D721Med (cell line): ENCODE measurements at regions not wholly inside any gene's neighbourhood (a gene's known extent, or its start where the extent isn't known, plus 50 kb on each side); places are given as distances from the start of the nearest gene placed in this dataset.
"Not testable (repeated sequence)": the region's sequence is repeated elsewhere in the genome, so short reads cannot be mapped to it uniquely, and the experiment has no call there.

Source experiments
- DNase-seq: peaks from one replicate; pipeline ENCODE4 v3.0.0; 2011; ENCODE audit warnings: low spot score; ENCODE audit not compliant: insufficient read length
- FAIRE-seq: peaks from 2 replicates; lab custom pipeline; 2011; peaks lifted over from hg19 to GRCh38; lab: Jason Lieb, UNC
- TF ChIP-seq, protein P1 (sequence below): IDR thresholded peaks from 2 replicates; pipeline ENCODE4 v1.5.1; 2012; ENCODE audit warnings: mild to moderate bottlenecking, control low read depth; ENCODE audit not compliant: insufficient read depth; ENCODE audit errors: missing control alignments

DNA sequence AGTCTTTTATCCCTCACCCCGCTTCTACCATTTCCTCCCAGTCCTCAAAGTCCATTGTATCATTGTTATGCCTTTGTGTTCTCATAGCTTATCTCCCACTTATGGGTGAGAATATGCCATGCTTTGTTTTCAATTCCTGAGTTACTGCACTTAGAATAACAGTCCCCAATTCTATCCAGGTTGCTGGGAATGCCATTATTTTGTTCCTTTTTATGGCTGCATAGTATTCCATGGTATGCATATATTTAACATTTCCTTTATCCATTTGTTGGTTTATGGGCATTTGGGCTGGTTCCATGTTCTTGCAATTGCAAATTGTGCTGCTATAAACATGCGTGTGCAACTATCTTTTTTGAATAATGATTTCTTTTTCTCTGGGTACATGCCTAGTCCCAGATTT is 114.9 kb downstream of the VPREB1 start:
- FAIRE-seq (no peak), DNase-seq (no peak)
- TF ChIP-seq, protein P1, sequence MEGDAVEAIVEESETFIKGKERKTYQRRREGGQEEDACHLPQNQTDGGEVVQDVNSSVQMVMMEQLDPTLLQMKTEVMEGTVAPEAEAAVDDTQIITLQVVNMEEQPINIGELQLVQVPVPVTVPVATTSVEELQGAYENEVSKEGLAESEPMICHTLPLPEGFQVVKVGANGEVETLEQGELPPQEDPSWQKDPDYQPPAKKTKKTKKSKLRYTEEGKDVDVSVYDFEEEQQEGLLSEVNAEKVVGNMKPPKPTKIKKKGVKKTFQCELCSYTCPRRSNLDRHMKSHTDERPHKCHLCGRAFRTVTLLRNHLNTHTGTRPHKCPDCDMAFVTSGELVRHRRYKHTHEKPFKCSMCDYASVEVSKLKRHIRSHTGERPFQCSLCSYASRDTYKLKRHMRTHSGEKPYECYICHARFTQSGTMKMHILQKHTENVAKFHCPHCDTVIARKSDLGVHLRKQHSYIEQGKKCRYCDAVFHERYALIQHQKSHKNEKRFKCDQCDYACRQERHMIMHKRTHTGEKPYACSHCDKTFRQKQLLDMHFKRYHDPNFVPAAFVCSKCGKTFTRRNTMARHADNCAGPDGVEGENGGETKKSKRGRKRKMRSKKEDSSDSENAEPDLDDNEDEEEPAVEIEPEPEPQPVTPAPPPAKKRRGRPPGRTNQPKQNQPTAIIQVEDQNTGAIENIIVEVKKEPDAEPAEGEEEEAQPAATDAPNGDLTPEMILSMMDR, result no peak

GRCh38 chr22:22360014-22360413 is 115.4 kb downstream of the VPREB1 start:
- DNase-seq (no peak), FAIRE-seq (no peak)
- TF ChIP-seq, protein P1, result no peak

GRCh38 chr22:22362311-22362710 is 117.7 kb downstream of the VPREB1 start:
- TF ChIP-seq, protein P1, result no peak
- DNase-seq (no peak), FAIRE-seq (no peak)

- no peak for DNase-seq
- TF ChIP-seq, protein P1, result no peak
- FAIRE-seq, result no peak
Observed at GRCh38 chr22:22362936-22363335, 118.3 kb downstream of the VPREB1 start.

DNA sequence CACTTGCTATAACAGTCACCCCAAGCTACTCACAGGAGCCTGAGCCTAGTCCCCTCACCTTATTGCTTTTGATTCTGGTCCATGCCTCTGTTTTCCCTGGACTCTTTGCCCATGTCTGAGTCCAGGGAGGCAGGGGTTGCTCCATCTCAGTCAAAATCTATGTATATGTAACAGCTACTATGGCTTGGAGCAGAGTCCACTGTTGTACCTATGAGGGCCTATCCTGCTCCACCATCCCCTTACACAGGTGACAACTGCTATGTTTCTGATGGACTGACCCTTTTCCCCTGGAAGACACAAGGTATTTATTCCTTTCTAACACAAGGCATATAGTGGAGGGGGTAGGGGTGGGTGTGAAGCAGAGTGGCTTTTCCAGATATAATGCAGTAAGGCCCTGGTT is 119.6 kb downstream of the VPREB1 start:
- DNase-seq (no peak), FAIRE-seq (no peak)
- TF ChIP-seq, protein P1, result no peak

DNA sequence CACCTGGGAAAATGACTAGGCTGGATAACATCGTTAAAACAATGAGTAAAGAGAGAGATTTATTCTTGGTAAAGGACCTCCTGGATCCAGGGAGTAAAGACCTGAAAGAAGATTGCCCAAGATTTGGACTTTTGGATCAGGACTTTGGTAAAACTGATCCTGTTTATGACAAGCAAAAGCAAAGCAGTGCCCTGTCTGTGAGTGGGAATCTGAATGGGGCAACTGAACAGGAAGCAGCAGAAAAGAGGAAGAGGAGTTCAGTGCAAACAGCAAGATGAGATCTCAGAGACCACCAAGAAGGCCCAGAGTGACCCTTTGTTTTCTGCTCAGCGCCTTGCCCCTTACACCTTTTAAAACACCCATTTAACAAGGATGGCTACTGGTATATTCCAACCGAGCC is 122.0 kb downstream of the VPREB1 start:
- DNase-seq (no peak), FAIRE-seq (no peak)
- TF ChIP-seq, protein P1, result no peak

DNA sequence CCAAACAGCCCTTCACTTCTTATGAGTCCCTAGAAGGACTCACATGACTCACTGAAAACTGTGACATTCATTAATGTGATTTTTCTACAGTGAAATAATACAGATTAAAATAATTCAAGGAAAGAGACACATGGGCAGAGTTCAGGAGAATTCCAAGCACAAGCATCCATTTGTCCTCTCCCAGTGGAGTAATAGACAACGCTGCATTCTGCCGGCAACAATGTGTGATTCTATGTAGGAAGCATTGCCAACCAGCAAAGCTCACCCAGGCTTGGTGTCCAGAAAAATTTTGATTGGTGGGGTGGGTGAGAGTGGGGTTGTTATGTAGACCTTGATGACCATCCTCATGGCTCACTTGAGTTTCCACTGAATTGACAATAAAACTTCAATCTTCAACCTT is 123.9 kb downstream of the VPREB1 start:
- TF ChIP-seq, protein P1, result no peak
- DNase-seq (no peak), FAIRE-seq (no peak)

GRCh38 chr22:22369219-22369963 is 124.8 kb downstream of the VPREB1 start:
- FAIRE-seq, DNase-seq: not testable (repeated sequence)
